Nucleus accumbens (tissue), 56 donors: ENCODE measurements at regions not wholly inside any gene's neighbourhood (a gene's known extent, or its start where the extent isn't known, plus 50 kb on each side); places are given as distances from the start of the nearest gene placed in this dataset.
"Not testable (repeated sequence)": the region's sequence is repeated elsewhere in the genome, so short reads cannot be mapped to it uniquely, and the experiment has no call there.

Experiments
- DNase-seq, 56 donors: peaks; one replicate each; lab custom pipeline; 2025; lab: John Stamatoyannopoulos, UW

DNA sequence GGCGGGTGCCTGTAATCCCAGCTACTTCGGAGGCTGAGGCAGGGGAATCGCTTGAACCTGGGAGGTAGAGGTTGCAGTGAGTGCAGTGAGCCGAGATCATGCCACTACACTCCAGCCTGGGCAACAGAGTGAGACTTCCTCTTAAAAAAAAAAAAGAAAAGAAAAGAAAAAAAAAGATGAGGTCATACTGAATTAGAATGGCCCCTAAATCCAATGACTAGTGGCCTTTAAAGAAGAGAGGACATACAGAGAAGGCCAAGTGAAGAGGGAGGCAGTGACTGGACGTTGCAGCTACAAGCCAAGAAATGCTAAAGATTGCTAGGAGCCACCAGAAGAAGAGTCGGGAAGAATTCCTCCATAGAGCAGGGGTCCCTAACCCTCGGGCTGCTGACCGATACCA, 76.9 kb upstream of the TIAM1 start:
- DNase-seq, result no peak

DNA sequence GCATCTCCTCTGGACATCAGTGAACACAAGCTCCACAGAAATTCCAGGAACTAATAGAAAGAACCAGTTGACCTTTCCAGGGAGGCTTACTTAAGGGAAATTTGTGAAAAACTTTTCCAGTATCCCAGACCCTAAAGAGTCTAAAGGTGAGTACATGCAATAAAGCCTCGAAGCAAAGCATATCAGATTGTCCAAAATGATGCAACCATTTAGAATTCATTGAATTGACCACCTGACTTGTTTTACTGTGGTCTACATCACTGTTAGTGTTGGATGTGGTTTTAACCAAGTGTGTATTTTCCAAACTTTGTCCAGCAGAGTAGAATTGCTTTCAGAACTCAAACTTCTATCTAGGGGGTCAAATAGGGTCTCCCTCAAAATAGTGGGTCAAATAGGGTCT, 76.3 kb upstream of the TIAM1 start:
- no peak for DNase-seq

DNA sequence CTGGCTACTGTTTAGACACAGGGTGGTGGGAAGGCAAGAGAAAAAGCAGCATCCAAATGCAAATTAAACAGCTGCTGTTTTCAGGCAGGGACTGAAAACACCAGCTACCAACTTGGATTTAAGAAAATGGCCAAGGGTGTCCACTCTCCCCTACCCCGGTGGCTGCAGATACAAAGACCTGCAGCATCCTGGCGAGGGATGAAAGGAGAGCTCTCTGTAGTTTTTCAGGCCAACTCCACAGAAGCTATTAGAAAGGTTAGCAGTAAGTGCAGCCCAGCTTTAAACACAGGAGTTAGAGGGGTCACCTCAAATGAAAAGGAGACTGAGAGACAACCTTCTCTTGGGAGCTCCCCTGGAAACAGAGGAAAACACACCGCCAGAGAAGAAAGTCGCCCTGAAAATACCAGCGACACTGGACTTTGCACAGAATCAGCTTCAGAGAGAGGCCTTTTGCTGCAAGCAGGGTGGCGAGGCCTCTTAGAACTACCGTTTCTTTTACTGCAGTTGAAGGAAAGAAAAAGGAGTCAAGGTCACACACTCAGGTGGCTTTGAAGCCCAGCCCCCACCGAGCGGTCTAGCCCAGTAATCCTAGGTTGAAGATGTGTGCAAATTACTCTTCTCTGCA, 74.4 kb upstream of the TIAM1 start:
- no peak for DNase-seq

DNA sequence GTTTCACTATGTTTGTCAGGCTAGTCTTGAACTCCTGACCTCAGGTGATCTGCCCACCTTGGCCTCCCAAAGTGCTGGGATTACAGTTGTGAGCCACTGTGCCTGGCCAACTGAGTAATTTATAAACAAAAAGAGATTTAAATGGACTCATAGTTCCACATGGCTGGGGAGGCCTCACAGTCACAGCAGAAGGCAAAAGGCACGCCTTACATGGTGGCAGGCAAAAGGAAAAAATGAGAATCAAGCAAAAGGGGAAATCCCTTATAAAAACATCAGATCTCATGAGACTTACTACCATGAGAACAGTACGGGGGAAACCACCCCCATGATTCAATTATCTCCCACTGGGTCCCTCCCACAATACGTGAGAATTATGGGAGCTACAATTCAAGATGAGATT, 73.2 kb upstream of the TIAM1 start:
- DNase-seq, result not testable (repeated sequence)

DNA sequence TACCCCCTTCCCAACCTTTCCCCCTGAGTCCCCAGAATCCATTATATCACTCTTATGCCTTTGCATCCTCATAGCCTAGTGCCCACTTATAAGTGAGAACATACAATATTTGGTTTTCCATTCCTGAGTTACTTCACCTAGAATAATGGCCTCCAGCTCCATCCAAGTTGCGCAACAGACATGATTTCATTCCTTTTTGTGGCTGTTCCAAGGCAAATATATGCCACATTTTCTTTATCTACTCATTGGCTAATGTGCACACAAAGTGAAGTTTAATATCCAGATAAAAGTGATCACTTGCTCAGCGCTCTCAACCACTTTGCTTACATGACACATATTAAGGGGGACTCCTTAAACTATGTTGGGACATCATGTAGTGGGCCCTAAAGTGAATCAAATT, 72.4 kb upstream of the TIAM1 start:
- no peak for DNase-seq

DNA sequence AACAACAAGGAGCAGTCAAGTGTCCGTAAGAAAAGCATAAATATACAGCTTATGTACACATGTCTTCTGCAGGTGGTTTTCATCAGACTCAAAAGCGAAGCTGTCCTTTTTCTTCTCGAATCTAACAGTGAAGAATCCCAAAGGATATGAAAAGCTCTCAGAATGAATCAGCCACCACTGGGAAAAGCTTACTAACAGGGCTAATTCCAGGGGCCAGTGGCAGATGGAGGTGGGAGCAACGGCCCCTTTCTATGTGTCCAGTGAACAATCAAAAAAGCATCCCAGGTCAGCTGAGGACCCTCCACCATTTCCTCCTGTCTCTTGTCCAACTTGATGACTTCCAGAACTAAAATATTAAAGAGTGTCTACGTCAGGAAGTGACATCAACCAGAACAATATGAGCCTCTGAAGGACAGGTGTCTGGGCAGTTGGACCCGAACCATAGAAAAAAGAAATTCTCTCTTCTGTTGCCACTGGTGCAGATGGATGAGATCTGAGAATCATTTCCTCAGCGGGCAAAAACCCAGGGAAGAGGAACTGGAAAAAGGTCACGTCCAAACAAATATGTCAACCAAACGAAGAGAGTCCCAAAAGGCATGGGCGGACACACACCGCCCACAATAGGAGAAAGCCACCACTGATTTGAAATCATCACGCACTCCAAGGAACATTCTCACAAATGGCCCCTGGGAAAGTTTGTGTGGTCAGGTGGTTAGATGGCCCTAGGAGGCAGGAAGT, 70.4 kb upstream of the TIAM1 start:
- DNase-seq, result no peak

DNA sequence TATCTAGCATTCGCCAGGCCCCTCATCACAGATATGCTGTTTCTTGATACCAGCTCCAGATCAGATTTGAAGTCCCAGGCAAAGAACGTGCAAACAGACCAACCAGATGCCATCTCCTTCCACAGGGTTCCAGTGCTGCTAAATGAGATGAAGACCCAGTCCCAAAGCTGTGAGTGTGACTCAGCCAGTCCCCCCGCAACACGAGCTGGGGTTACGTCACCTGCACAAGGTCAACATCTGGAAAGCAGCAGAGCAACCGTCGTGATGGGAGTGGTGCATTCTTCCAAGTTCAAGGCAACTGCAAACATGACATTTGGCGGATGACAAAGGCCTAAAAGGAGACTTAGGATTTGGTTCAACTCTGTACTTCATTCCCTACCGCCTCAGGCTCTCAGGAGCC, 69.6 kb upstream of the TIAM1 start:
- no peak for DNase-seq

DNA sequence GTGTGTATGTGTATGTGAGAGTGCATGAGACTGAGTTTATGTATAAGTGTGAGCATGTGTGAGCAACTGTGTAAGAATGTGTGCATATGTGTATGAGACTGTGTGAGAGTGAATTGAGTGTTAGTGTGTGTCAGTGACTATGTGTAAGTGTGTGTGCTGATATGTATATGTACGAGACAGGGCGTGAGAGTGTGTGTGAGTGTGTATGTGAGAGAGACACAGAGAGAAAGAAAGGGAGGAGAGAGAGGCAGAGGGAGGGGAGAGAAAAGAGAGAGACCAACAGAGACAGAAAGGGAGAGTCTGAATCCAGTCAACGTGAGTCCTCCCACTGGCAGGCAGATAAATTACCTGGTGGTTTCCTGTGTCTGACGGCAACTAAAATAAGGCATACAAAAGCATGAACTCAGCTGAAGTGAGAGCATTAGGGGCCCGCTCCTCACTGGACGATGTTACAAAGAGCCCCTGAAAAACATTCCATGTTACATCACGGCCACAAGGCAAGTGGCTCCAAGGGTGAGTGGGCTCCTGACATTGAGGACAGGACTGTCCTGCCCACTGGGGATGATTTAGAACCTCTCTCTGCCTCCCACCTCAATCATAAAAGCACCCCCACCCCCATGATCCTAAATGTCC, 66.6 kb upstream of the TIAM1 start:
- no peak for DNase-seq

DNA sequence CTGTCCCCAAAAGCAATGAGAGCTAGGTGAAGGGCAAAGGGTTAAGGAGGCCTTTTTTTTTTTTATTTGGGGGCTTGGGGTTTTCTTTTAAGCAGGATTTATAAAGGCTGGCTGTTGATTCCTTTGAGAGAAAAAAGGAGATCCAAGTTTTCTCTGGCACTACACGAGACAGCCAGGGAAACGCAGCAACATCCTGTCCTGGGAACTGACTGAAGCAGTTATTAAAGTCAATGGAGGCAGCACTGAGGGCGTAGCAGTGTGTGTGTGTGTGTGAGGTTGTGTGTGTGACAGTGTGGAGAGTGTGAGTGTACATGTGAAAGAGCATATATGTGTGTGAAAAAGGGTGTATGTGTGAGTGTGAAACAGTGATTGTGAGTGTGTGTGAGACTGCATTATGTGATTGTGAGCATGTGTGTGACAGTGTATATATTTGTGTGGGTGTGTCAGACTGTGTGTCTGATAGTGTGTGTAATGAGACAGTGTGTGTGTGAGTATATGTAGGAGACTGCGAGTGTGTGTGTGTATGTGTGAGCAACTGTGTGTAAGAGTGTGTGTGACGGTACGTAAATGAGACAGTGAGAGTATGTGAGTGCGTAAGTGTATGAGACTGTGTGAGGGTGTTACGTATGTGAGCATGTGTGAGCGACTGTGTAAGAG, 65.9 kb upstream of the TIAM1 start:
- DNase-seq, result no peak

DNA sequence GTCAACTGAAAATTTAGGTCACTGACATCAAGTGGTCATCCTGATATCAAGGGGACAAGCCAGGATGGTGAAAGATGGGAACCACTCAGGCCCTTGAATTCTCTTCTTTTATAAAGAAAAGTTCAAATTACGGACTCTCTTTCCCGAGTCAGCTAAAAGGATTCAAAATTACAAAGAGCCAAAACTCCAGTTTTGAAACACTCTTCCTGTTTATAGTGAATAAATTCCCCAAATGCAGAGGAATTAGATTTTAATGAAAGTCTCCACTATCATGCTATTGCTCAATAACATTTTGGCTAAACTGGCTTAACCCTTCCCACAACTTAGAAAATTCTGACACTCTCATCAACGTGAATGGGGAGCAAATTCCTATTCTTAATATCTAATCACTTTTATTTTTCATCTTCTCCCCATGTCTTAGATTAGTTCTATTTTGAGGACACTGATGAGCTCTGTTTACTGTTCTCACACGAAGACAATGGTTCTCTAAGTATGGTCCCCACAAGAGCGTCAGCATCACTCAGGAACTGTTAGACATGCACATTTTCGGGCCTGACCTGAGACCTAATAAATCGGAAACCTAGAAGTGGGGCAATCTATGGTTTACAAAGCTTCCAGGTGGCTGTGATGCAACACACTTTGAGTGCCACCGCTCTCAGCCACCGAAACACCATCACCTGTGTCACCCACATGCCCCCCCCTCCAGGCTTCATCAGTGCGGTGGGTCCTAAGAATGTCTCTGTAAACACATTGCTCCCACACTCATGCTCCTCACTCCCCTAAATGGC, 64.4 kb upstream of the TIAM1 start:
- DNase-seq, result no peak

DNA sequence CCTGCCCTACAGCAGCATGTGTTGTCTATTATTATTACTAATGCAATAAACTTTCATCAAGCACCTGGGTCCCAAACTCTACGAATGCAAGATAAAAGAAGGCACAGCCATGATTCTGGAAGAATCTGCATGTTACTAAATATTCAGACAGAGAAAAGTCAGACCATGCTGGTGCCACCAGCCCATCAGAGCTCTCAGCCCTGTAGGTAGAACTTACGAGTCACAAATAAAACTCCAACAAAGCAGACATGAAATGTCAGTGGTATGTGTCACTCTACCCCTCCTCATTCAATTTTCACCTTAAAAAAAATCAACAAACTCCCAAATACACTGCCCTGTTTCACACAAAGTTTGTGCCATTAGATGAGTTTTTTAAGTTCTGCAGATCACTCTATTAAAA, 62.4 kb upstream of the TIAM1 start:
- DNase-seq, result no peak

DNA sequence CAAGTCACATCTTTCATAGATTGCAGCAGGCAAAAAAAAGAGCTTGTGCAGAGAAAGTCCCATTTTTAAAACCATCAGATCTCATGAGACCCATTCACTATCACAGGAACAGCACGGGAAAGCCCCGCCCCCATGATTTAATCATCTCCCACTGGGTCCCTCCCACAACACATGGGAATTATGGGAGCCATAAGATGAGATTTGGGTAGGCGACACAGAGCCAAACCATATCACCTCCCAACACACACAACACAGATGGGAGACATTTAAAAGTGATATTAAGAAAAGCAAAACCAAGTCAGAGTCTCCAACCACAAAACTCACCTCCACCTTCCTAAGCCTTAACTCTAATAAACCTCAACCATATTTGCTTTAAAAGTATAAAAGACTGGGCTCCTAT, 61.5 kb upstream of the TIAM1 start:
- DNase-seq, result no peak

DNA sequence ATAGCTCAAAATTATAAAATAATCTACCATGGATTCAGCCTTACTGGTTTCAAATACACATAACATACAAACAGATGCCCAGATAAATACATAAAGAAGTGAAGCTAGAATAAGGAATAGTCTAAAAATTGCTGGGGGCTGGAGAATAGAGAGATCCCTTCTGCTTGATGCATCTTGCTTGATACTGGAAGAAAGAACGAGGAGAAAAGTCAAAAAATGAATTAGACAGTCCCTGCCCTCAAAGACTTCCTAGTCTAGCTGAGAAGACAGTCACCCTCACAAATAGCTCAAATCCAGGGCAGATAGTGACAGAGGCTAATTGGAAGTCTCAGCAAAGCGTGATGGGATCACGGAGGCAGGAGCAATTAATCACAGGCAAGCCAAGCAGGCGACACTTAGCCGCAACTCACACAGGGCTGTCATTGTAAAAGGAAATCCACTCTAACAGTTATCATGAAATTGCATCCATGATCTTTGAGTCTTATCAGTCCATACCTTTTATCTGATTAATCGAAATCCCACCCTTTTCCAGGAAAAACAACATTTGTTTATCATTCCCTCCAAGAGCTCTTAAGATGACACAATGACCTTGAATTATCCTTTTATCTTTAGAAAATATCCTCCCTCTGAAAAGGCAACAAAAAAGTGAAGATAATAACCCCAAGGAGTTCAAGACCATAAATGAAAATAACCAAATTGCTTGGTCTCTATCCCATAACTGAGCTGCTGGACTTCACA, 59.7 kb upstream of the TIAM1 start:
- no peak for DNase-seq

DNA sequence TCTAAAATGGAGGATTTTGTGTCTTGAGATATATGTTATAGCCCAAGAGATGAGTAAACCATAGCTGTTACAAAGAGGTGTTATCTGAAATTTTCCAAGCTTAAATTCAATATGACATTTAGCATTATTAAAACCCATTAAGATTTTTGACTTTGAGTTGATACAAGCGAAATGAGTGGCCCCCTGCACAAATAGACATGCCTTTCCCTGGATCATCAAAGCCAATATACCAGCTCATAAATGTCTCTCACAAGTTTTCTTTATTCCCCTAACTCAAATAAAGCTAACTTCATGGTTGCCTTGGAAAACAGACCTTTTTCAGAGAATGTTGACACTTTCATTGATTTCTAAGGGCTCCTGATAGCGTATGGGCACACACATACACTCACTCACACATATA, 55.5 kb upstream of the TIAM1 start:
- DNase-seq, result no peak

DNA sequence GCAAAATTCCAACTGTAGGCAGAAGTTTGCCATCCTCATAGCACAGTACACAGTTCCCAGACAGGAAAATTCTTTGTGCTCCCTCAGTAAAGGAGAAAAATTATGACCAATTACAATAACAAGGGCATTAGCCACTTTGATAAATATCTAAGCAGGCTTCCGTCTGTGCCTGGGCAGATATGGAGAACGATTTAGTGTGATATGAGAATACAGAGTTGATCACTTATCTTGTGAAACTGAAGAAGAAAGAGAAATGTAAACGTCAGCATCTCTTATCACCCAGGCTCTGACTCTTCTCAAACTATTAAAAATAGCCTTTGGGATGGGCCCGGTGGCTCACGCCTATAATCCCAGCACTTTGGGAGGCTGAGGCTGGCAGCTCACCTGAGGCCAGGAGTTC, 54.5 kb upstream of the TIAM1 start:
- no peak for DNase-seq

DNA sequence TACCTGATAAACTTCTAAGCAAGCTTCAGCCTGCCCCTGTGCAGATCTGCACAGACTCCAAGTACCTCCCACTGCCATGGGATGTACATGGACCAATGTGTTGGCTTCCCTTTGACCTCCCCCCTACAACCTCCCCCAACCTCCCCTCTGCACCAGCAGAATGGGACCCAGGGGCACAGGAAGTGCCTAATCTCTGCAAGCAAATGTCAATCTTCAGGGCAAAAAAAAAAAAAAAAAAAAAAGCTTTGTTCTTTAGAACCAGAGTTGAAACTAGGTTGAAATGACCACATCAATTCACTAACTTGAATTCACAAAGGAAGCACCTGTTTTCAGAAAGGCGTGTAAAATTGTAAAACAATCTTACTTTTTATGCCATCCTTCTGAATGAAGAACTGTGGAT, 53.9 kb upstream of the TIAM1 start:
- peak in 5 of 56 donors; percentile 33 to 69 (median 65) for DNase-seq

DNA sequence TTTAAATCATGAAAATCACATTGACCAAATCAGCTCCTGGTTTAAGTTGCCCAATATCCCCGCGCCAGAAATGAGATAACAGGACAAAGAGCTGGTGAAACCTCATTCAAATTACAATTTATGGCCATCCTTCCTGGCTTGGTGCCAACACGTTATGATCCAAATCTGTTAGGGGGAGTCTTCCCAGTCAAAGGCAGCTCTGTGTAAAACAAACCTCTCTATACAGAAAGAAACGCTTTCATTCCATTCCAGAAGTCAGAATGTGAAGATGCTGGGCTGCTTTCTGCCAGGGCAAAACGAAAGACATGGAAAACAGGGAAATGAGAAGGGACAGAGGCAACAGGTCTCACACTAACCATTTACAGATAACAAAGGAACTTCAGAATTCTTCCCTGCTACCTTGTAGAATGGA, 53.5 kb upstream of the TIAM1 start:
- peak in 36 of 56 donors; percentile 5 to 69 (median 40) for DNase-seq

DNA sequence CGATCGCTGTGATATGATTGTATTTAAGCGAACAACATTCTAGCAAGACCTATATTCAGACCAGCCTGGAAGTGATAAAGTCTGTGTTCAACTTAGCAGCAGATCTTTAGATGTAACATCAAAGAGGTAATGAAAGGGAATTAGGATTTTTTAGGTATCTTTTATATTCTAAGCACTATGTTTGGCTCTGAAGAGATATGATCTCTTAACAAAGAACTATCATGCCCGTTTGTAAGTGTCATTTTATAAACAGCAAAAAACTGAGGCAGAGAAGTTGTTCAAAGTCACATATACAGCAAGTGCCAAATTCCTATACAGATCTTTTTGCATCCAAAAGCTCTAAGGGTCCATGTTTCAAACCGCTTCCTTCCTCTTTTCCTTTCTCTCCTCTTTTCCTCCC, 53.0 kb upstream of the TIAM1 start:
- DNase-seq, result no peak

DNA sequence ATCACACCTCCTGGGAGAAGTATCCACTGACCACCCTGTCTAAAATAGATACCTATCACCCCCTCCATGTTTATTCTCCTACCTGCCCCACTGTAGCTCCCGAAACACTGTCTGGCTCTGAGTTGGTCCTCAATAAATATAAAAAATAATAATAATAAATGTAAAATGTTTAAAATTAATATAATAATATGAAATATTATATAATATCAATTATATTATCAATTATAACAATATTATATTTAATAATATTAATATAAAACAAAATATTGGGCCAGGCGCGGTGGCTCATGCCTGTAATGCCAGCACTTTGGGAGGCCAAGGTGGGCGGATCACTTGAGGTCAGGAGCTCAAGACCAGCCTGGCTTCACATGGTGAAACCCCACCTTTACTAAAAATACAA, 52.3 kb upstream of the TIAM1 start:
- DNase-seq, result no peak

DNA sequence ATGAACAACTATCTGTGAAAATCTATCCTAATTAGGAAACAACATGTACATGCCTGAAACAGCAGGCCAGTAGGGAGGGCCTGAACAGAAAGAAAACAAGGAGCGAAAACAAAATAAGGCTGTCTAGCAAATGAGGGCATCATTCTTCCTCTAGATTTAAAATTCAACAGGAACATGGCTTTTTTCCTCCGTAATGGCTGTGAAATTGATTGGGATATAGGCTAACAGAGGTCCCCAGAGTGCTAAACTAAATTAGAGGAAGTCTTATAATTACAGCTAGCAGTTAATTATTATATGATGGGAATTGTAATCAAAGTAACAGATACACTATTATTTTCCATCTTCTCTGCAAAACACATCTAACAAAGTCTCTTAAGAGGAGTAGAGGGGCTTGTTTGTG, 51.7 kb upstream of the TIAM1 start:
- no peak for DNase-seq
